GM10266 (cell line): ENCODE measurements at regions not wholly inside any gene's neighbourhood (a gene's known extent, or its start where the extent isn't known, plus 50 kb on each side); places are given as distances from the start of the nearest gene placed in this dataset.

ENCODE experiments used
- DNase-seq: peaks from one replicate; pipeline ENCODE4 v3.0.0; 2012; ENCODE audit errors: extremely low spot score
- TF ChIP-seq, protein P1 (sequence below): IDR thresholded peaks from 2 replicates; pipeline ENCODE4 v1.5.1; 2012; ENCODE audit warnings: mild to moderate bottlenecking, low read depth; ENCODE audit not compliant: control insufficient read depth, insufficient read depth; ENCODE audit errors: missing control alignments

DNA sequence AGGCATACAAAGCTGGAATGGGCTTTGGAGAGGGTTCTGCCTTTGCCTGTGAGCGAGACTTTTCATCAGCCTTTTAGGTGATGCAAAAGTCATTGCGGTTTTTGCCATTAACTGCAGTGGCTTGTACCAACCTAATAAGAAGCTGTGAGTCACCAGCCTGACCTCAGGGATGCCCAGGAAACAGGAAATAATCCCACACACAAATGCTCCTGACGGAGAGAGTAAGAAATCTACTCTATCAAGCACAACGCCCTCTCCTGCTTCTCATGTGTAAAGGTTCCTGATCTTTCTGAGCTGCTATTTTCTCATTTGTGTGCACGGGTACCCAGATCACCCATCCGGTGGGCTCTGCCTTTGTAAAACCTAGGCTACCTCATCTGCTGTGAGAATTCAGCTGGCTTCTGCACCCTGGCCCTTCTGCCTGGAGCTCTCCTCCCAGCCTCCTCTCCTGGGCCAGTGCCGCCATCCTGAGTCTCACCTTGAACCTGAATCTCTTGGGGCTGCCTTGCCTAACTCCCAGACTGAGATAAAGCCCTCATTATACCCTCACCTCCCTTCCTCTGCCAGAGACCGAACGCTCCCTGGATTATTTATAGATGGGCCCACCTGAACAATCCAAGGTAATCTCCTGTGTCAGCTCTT lies 299.7 kb downstream of the C16orf95 start:
- TF ChIP-seq, protein P1, sequence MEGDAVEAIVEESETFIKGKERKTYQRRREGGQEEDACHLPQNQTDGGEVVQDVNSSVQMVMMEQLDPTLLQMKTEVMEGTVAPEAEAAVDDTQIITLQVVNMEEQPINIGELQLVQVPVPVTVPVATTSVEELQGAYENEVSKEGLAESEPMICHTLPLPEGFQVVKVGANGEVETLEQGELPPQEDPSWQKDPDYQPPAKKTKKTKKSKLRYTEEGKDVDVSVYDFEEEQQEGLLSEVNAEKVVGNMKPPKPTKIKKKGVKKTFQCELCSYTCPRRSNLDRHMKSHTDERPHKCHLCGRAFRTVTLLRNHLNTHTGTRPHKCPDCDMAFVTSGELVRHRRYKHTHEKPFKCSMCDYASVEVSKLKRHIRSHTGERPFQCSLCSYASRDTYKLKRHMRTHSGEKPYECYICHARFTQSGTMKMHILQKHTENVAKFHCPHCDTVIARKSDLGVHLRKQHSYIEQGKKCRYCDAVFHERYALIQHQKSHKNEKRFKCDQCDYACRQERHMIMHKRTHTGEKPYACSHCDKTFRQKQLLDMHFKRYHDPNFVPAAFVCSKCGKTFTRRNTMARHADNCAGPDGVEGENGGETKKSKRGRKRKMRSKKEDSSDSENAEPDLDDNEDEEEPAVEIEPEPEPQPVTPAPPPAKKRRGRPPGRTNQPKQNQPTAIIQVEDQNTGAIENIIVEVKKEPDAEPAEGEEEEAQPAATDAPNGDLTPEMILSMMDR, result no peak
- DNase-seq, result no peak

DNA sequence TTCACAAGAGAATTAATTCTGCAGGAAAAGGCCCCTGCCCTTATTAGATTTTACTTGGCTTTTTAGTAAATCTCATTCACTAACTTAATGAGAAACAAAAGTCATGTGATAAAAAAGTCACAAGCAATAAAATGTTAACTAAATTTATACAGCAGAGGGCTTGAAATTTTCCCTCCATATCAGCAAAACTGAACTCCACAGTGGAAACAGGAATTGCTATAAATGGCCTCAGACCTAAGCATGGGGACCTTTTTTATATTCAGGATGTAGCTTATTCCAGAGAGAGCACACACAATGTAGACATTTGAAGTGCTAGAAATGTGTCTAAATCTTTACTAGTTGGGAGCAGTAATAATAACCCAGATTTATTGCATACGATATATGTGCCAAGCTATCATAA lies 291.5 kb downstream of the C16orf95 start:
- TF ChIP-seq, protein P1, result no peak
- DNase-seq, result no peak

DNA sequence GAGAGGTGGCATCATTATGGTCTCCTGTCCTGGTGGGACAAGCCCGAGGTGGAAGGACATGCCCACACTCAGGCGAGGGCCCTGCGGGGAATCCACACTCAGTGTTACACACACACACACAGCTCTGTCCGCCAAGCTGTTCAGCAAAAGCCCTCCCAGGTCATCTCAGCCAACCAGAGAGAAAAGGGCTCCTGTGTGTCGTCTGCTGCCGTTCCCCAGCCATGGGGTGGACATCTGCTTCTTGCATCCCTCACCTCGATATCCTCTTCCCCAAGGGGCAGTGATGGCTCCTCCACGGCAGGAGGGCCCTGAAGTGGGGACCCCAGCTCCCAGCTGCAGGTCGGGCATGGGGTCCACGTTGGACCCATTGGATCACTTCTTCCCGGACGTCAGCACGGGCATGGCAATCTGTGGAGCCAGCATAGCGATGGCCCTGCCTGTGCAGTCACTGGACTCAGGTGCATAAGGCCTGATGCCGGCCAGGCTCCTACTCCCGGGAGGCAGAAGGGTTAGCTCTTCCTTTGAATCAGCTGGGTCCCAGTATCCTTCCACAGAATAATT lies 290.1 kb downstream of the C16orf95 start:
- no peak for DNase-seq
- TF ChIP-seq, protein P1, result no peak

DNA sequence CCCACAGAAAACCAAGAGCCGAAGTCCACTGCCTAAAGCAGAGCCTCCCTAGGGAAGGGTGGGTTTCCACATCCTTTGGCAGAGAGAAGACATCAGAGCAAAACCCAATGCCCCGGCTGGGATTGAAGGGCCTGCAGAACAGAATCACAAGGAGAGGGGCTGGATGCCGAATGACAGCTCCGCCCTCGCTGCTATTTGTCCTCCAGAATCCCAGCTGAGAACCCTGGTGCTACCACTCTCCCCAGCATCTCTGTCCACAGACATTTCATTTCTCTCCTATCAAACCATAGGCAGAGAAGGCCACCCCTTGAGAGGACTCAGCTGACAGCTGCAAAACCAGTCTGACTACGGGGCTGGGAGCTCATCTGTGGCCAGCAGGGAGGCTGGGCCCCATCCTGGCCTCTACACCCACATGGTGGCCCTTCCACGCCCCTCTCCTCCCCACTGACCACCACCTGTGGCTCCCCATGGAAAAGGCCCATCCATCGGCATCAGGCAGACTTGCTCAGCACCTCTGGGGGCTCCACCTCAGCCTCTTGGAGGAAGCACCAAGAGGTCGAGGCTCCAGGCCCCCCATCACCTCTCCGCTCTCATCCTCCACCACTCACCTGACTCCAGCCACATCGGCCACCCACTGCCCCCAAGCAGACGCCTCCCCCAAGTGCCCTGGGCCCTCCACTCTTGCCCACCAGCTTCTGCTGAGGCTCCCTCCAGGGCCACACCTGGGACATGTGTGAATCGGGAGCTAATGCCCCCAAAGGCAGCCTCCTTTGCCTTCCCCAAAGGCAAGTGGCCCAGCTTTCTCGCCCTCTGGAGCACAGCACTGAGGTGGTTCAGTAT lies 288.5 kb downstream of the C16orf95 start:
- TF ChIP-seq, protein P1, result no peak
- DNase-seq, result no peak

DNA sequence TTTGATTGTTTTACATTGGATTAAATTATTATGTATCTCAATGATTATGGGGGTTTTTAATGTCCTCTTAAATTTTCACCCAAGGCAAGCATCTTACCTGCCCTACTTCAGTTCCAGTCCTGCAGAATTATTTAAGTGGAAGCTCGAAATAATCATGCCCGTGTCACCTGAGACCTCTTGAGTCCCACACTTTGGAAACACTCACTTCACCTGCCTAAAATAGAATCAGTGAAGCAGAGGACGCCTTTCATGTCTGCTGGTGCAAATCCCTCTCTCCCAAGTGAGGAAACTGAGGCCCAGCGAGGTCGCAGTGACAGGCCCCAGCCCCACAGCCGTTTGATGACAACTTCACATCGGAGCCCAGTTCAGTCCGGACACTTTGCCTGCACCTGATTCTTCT lies 284.6 kb downstream of the C16orf95 start:
- DNase-seq, result no peak
- TF ChIP-seq, protein P1, result no peak

DNA sequence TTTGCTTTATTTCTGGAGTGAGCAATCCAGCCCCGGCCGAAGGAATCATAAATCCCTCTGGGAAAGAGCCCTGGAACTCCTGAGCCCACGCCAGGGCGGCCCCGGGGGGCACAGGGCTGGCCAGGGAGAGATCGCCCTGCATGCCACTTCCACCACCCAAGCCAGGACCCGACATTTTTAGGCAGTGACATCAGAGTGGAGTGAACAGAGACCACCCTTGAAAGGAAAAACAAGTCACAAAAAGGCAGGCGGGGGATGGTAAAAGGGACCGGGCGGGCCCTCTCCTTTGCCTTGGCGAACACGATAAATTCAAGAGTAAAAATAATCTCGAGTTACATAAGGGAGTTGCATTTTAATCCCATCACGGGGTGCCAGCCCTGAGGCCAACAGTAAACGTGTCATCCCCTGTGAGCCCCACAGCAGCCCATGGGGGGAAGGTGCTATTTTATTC lies 284.1 kb downstream of the C16orf95 start:
- TF ChIP-seq, protein P1, result no peak
- DNase-seq, result no peak
